Adrenal gland (tissue), 9 donors: ENCODE measurements at regions not wholly inside any gene's neighbourhood (a gene's known extent, or its start where the extent isn't known, plus 50 kb on each side); places are given as distances from the start of the nearest gene placed in this dataset.

Experiments used
- DNase-seq, 7 donors: peaks; one replicate each; pipeline ENCODE4 v3.0.0-alpha.2; 2019 to 2020
- H3K27ac ChIP-seq, 5 donors: fragments of 200-600 bp; sonication (generic) in 4 of 5; 1 replicate in 3 of 5; 2 replicates in 2 of 5; pipeline versions ENCODE4 v1.5.1 to v1.8.0; 2016 to 2020; ENCODE audit warnings: mild to moderate bottlenecking in 1 of 5
- H3K27me3 ChIP-seq: fragments of 200-600 bp; 2 replicates; pipeline ENCODE4 v1.8.0; 2021
- H3K36me3 ChIP-seq, 2 donors: fragments of 200-600 bp; replicated peaks in 1 of 2; 1 replicate in 1 of 2; 2 replicates in 1 of 2; pipeline versions ENCODE4 v1.5.1 to v1.8.0; 2018 to 2022
- H3K4me1 ChIP-seq, 2 donors: fragments of 200-600 bp; replicated peaks in 1 of 2; 1 replicate in 1 of 2; 2 replicates in 1 of 2; pipeline versions ENCODE4 v1.5.1 to v1.8.0; 2018 to 2021
- H3K4me3 ChIP-seq, 4 donors: fragments of 200-600 bp; sonication (generic) in 3 of 4; one replicate each; pipeline ENCODE4 v1.5.1; 2016 to 2018
- H3K9me3 ChIP-seq, 3 donors: fragments of 200-600 bp; sonication (generic) in 1 of 3; replicated peaks in 1 of 3; 1 replicate in 2 of 3; 2 replicates in 1 of 3; pipeline versions ENCODE4 v1.5.1 to v1.8.0; 2016 to 2021
- CTCF ChIP-seq, 6 experiments: fragments of 450-650 bp in 4 of 6; fragments of 200-600 bp in 2 of 6; sonication (generic) in 1 of 6; IDR thresholded peaks; 1 replicate in 5 of 6; 2 replicates in 1 of 6; pipeline versions ENCODE4 v1.5.1 to v1.8.0; 2016 to 2021; ENCODE audit warnings: antibody characterized with exemption in 6 of 6, mild to moderate bottlenecking in 2 of 6, moderate library complexity in 1 of 6
- POLR2A ChIP-seq, 2 donors: fragments of 450-650 bp; IDR thresholded peaks; one replicate each; pipeline ENCODE4 v1.6.1; 2017; ENCODE audit warnings: antibody characterized with exemption in 2 of 2, mild to moderate bottlenecking in 2 of 2, moderate library complexity in 1 of 2
- WGBS, 4 donors: extraction: QIAGEN DNeasy Blood & Tissue Kit in 2 of 4; methylation state at CpG; one replicate each; pipeline versions ENCODE4 v1.1.5 to v1.1.7; 2013 to 2017; 5-methylcytosine and 5-hydroxymethylcytosine counted together
- intact Hi-C, 2 donors: fragments of 100-400 bp; cut with DNase I; formaldehyde crosslinking; loops; one replicate each; pipeline versions ENCODE4 v1.14.1 to v1.15.0; 2022 to 2023
- donor health status: healthy with polysubstance abuse.
- donor health status: Bipolar disorder and iron deficiency.
- donor health status: DM: yes; HTN: yes; CAD: no.
- donor health status: DM: no; HTN: no; CAD: no.
- donor health status: DM: no; HTN: no; CAD: no.

- TF ChIP-seq POLR2A (IDR thresholded peaks at IDR 0.05) (no peak), CTCF (IDR thresholded peaks at IDR 0.05) (no peak)
- H3K4me3 ChIP-seq = no peak overlapping the region
- no peak overlapping the region for H3K27ac ChIP-seq
- H3K27me3 ChIP-seq = no peaks in the 10 kb centered on the region
- no peaks in the 10 kb centered on the region for H3K9me3 ChIP-seq
- H3K4me1 ChIP-seq = no peaks in the 10 kb centered on the region
- DNase-seq = no peak
- WGBS, 4 donors = 90 to 100% (median 91%) methylated on average over 9 to 27 of the region's 27 CpGs
- intact Hi-C loops = no loop called here
- no peaks in the 10 kb centered on the region for H3K36me3 ChIP-seq
Observed at GRCh38 chr10:133017203-133017601, 70.5 kb upstream of the ADGRA1 start.

GRCh38 chr10:133016493-133017202 lies 71.1 kb upstream of the ADGRA1 start:
- no peak for TF ChIP-seq POLR2A (IDR thresholded peaks at IDR 0.05)
- TF ChIP-seq CTCF (IDR thresholded peaks at IDR 0.05) = no peak
- Histone ChIP-seq H3K36me3 (no peaks in the 10 kb centered on the region), H3K9me3 (no peaks in the 10 kb centered on the region), H3K27me3 (no peaks in the 10 kb centered on the region), H3K4me1 (no peaks in the 10 kb centered on the region), H3K4me3 (no peak overlapping the region), H3K27ac (no peak overlapping the region)
- WGBS, 4 donors = 90 to 92% (median 91%) methylated on average over 29 to 45 of the region's 45 CpGs
- no peak for DNase-seq
- intact Hi-C loops = no loop called here

- no peak overlapping the region for H3K27ac ChIP-seq
- DNase-seq = no peak
- H3K4me1 ChIP-seq = no peaks in the 10 kb centered on the region
- intact Hi-C loops = no loop called here
- 78 to 89% (median 87%) methylated on average over 7 to 34 of the region's 34 CpGs for WGBS, 4 donors
- H3K36me3 ChIP-seq = no peaks in the 10 kb centered on the region
- no peak overlapping the region for H3K4me3 ChIP-seq
- no peak for TF ChIP-seq CTCF (IDR thresholded peaks at IDR 0.05)
- TF ChIP-seq POLR2A (IDR thresholded peaks at IDR 0.05) = no peak
- no peaks in the 10 kb centered on the region for H3K9me3 ChIP-seq
- H3K27me3 ChIP-seq = no peaks in the 10 kb centered on the region
Observed at GRCh38 chr10:133015816-133016462, 71.8 kb upstream of the ADGRA1 start.

GRCh38 chr10:133015321-133015720 lies 72.4 kb upstream of the ADGRA1 start:
- no peak for TF ChIP-seq CTCF (IDR thresholded peaks at IDR 0.05)
- TF ChIP-seq POLR2A (IDR thresholded peaks at IDR 0.05) = no peak
- Histone ChIP-seq H3K36me3 (no peaks in the 10 kb centered on the region), H3K27ac (no peak overlapping the region), H3K4me3 (no peak overlapping the region), H3K9me3 (no peaks in the 10 kb centered on the region), H3K4me1 (no peaks in the 10 kb centered on the region), H3K27me3 (no peaks in the 10 kb centered on the region)
- 81 to 92% (median 84%) methylated on average over 18 of the region's 18 CpGs for WGBS, 4 donors
- intact Hi-C loops = no loop called here
- no peak for DNase-seq
